WTC11 (cell line): ENCODE measurements at regions not wholly inside any gene's neighbourhood (a gene's known extent, or its start where the extent isn't known, plus 50 kb on each side); places are given as distances from the start of the nearest gene placed in this dataset.

Experiments used
- ATAC-seq: fragments of 200-7000 bp; cut with Tn5 transposase; 2 replicates; pipeline ENCODE4 v1.10.0; 2021; ENCODE audit warnings: mild to moderate bottlenecking, moderate library complexity
- CTCF ChIA-PET: fragments of 300-600 bp; sonication (Branson Sonifier 250); formaldehyde crosslinking; loops from one replicate; lab custom pipeline; 2021; ENCODE audit warnings: antibody characterized with exemption; lab: Charles Lee
- POLR2A ChIA-PET: fragments of 350-600 bp; sonication (Branson Sonifier 250); formaldehyde crosslinking; loops from one replicate; lab custom pipeline; 2021; ENCODE audit warnings: antibody characterized with exemption; lab: Charles Lee
- DNase-seq: peaks from one replicate; pipeline ENCODE4 v3.0.0; 2021; ENCODE audit warnings: low spot score
- H3K27ac Mint-ChIP-seq: 2 replicates; pipeline ENCODE4 v1.8.0; 2021; ENCODE audit warnings: mixed read lengths
- H3K27me3 Mint-ChIP-seq: 2 replicates; pipeline ENCODE4 v1.8.0; 2021; ENCODE audit warnings: low read depth, mild to moderate bottlenecking, moderate library complexity, mixed read lengths
- H3K36me3 Mint-ChIP-seq: 2 replicates; pipeline ENCODE4 v1.8.0; 2021; ENCODE audit warnings: mixed read lengths
- H3K4me1 Mint-ChIP-seq: 2 replicates; pipeline ENCODE4 v1.8.0; 2022; ENCODE audit warnings: mixed read lengths
- H3K4me3 Mint-ChIP-seq: 2 replicates; pipeline ENCODE4 v1.8.0; 2021; ENCODE audit warnings: mild to moderate bottlenecking, moderate library complexity, mixed read lengths
- H3K9me3 Mint-ChIP-seq: 2 replicates; pipeline ENCODE4 v1.8.0; 2021; ENCODE audit warnings: mixed read lengths
- ATF1 ChIP-seq: sonication (generic); formaldehyde crosslinking; IDR thresholded peaks from 2 replicates; pipeline ENCODE4 v1.8.1; 2023; ENCODE audit warnings: mild to moderate bottlenecking, moderate library complexity, missing genetic modification reagents
- E2F5 ChIP-seq: sonication (generic); formaldehyde crosslinking; IDR thresholded peaks from 2 replicates; pipeline ENCODE4 v1.8.1; 2022; ENCODE audit warnings: mild to moderate bottlenecking, moderate library complexity, missing genetic modification reagents
- ELF4 ChIP-seq: sonication (generic); formaldehyde crosslinking; IDR thresholded peaks from 2 replicates; pipeline ENCODE4 v1.8.1; 2022; ENCODE audit warnings: low read depth, mild to moderate bottlenecking, moderate library complexity, missing genetic modification reagents
- EMX1 ChIP-seq: fragments of 250-450 bp; sonication (Bioruptor Pico); IDR thresholded peaks from 2 replicates; pipeline ENCODE4 v1.8.0; 2021; ENCODE audit warnings: mild to moderate bottlenecking
- ERG ChIP-seq: fragments of 250-450 bp; sonication (Bioruptor Pico); IDR thresholded peaks from 2 replicates; pipeline ENCODE4 v1.8.0; 2021; ENCODE audit warnings: mild to moderate bottlenecking
- FOXP1 ChIP-seq: sonication (generic); formaldehyde crosslinking; IDR thresholded peaks from 2 replicates; pipeline ENCODE4 v1.8.0; 2022; ENCODE audit warnings: missing genetic modification reagents, mild to moderate bottlenecking, moderate library complexity, borderline replicate concordance
- JUN ChIP-seq: sonication (generic); formaldehyde crosslinking; IDR thresholded peaks from 2 replicates; pipeline ENCODE4 v1.8.0; 2023; ENCODE audit warnings: mild to moderate bottlenecking, missing genetic modification reagents
- KAT7 ChIP-seq: sonication (generic); formaldehyde crosslinking; IDR thresholded peaks from 2 replicates; pipeline ENCODE4 v1.8.1; 2023; ENCODE audit warnings: missing genetic modification reagents, mild to moderate bottlenecking, borderline replicate concordance
- MYBL2 ChIP-seq: sonication (generic); formaldehyde crosslinking; IDR thresholded peaks from 2 replicates; pipeline ENCODE4 v1.8.1; 2023; ENCODE audit warnings: mild to moderate bottlenecking, moderate library complexity, missing genetic modification reagents
- NFATC4 ChIP-seq: fragments of 250-450 bp; sonication (Bioruptor Pico); IDR thresholded peaks from 2 replicates; pipeline ENCODE4 v1.9.0; 2021; ENCODE audit warnings: mild to moderate bottlenecking
- NR3C1 ChIP-seq: sonication (generic); formaldehyde crosslinking; conservative IDR thresholded peaks from 2 replicates; pipeline ENCODE4 v1.8.1; 2023; ENCODE audit warnings: low read depth, mild to moderate bottlenecking, missing genetic modification reagents
- OVOL2 ChIP-seq: fragments of 250-450 bp; sonication (Bioruptor Pico); IDR thresholded peaks from 2 replicates; pipeline ENCODE4 v1.9.0; 2021; ENCODE audit warnings: mild to moderate bottlenecking, borderline replicate concordance
- PRRX2 ChIP-seq: fragments of 250-450 bp; sonication (Bioruptor Pico); IDR thresholded peaks from 2 replicates; pipeline ENCODE4 v1.8.0; 2021; ENCODE audit warnings: mild to moderate bottlenecking
- SP1 ChIP-seq: sonication (generic); formaldehyde crosslinking; conservative IDR thresholded peaks from 2 replicates; pipeline ENCODE4 v1.8.1; 2022; ENCODE audit warnings: missing genetic modification reagents
- TCF7 ChIP-seq: sonication (generic); formaldehyde crosslinking; IDR thresholded peaks from 2 replicates; pipeline ENCODE4 v1.8.0; 2022; ENCODE audit warnings: mild to moderate bottlenecking, low read depth, missing genetic modification reagents, moderate library complexity
- TEAD4 ChIP-seq: sonication (generic); formaldehyde crosslinking; IDR thresholded peaks from 2 replicates; pipeline ENCODE4 v1.8.0; 2022; ENCODE audit warnings: mild to moderate bottlenecking, missing genetic modification reagents
- ZNF232 ChIP-seq: sonication (generic); formaldehyde crosslinking; IDR thresholded peaks from 2 replicates; pipeline ENCODE4 v1.8.0; 2022; ENCODE audit warnings: mild to moderate bottlenecking, missing genetic modification reagents
- ZNF396 ChIP-seq: fragments of 250-450 bp; sonication (Bioruptor Pico); IDR thresholded peaks from 2 replicates; pipeline ENCODE4 v1.8.0; 2021; ENCODE audit warnings: mild to moderate bottlenecking, moderate library complexity, borderline replicate concordance
- TF ChIP-seq, protein P1 (sequence below): sonication (generic); formaldehyde crosslinking; IDR thresholded peaks from 2 replicates; pipeline ENCODE4 v1.8.1; 2023; ENCODE audit warnings: mild to moderate bottlenecking, missing genetic modification reagents, borderline replicate concordance
- TF ChIP-seq, protein P2 (sequence below): sonication (generic); formaldehyde crosslinking; IDR thresholded peaks from 2 replicates; pipeline ENCODE4 v1.8.1; 2022; ENCODE audit warnings: low read depth, mild to moderate bottlenecking, moderate library complexity, missing genetic modification reagents, borderline replicate concordance
- TF ChIP-seq, protein P3 (sequence below): sonication (generic); formaldehyde crosslinking; IDR thresholded peaks from 2 replicates; pipeline ENCODE4 v1.8.0; 2022; ENCODE audit warnings: mild to moderate bottlenecking, missing genetic modification reagents
- TF ChIP-seq, protein P4 (sequence below): fragments of 250-450 bp; sonication (Bioruptor Pico); IDR thresholded peaks from 2 replicates; pipeline ENCODE4 v2.1.2; 2022; ENCODE audit warnings: mild to moderate bottlenecking, moderate library complexity

DNA sequence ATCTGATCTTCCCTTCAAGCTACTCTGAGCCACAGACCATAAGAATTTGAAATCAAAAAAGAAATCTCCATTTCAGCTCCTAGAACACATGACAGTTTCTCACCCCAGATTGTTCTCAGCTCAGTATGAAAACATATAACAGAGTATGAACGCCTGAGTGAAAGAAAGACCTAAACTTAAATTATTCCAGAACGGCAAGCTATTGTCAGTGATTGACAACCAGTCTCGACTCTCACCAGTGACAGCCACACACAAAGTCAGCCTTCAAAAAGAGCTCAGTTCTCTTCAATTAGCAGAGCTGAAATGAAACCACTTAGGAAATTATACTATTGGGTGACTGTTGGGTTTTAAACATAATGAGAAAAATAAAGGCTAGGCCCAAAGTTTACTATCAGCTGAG, 312.8 kb downstream of the OMA1 start (continued):
- TF ChIP-seq, protein P1, sequence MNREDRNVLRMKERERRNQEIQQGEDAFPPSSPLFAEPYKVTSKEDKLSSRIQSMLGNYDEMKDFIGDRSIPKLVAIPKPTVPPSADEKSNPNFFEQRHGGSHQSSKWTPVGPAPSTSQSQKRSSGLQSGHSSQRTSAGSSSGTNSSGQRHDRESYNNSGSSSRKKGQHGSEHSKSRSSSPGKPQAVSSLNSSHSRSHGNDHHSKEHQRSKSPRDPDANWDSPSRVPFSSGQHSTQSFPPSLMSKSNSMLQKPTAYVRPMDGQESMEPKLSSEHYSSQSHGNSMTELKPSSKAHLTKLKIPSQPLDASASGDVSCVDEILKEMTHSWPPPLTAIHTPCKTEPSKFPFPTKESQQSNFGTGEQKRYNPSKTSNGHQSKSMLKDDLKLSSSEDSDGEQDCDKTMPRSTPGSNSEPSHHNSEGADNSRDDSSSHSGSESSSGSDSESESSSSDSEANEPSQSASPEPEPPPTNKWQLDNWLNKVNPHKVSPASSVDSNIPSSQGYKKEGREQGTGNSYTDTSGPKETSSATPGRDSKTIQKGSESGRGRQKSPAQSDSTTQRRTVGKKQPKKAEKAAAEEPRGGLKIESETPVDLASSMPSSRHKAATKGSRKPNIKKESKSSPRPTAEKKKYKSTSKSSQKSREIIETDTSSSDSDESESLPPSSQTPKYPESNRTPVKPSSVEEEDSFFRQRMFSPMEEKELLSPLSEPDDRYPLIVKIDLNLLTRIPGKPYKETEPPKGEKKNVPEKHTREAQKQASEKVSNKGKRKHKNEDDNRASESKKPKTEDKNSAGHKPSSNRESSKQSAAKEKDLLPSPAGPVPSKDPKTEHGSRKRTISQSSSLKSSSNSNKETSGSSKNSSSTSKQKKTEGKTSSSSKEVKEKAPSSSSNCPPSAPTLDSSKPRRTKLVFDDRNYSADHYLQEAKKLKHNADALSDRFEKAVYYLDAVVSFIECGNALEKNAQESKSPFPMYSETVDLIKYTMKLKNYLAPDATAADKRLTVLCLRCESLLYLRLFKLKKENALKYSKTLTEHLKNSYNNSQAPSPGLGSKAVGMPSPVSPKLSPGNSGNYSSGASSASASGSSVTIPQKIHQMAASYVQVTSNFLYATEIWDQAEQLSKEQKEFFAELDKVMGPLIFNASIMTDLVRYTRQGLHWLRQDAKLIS (CRISPR knock-in tag), result no peak
- TF ChIP-seq, all 79 proteins: peak for 0

- ChIA-PET CTCF (no interaction called here), POLR2A (no interaction called here)
- Mint-ChIP-seq H3K36me3 (no peaks in the 10 kb centered on the region), H3K9me3 (no peaks in the 10 kb centered on the region), H3K27me3 (no peaks in the 10 kb centered on the region), H3K4me3 (no peak overlapping the region), H3K4me1 (peaks cover 30% of the 10 kb centered on the region), H3K27ac (no peak overlapping the region)
- DNase-seq (no peak), ATAC-seq (no peak)
- TF ChIP-seq MYBL2 (CRISPR knock-in tag) (no peak), TCF7 (CRISPR knock-in tag) (no peak), KAT7 (CRISPR knock-in tag) (no peak), ERG (CRISPR knock-in tag) (no peak), NR3C1 (CRISPR knock-in tag) (no peak), OVOL2 (CRISPR knock-in tag) (no peak), FOXP1 (CRISPR knock-in tag) (no peak), ZNF232 (no peak)
Measured at GRCh38 chr1:58231204-58231603, 315.3 kb downstream of the OMA1 start.

GRCh38 chr1:58227604-58228003, 318.9 kb downstream of the OMA1 start:
- Mint-ChIP-seq H3K36me3 (no peaks in the 10 kb centered on the region), H3K4me3 (no peak overlapping the region), H3K9me3 (no peaks in the 10 kb centered on the region), H3K27me3 (no peaks in the 10 kb centered on the region), H3K4me1 (peaks cover 4% of the 10 kb centered on the region), H3K27ac (no peak overlapping the region)
- no peak for DNase-seq
- CTCF ChIA-PET, result no interaction called here
- POLR2A ChIA-PET, result no interaction called here
- ATAC-seq, result no peak
- TF ChIP-seq EMX1 (CRISPR knock-in tag), result no peak
- TF ChIP-seq SP1 (CRISPR knock-in tag), result no peak
- no peak for TF ChIP-seq JUN (CRISPR knock-in tag)
- TF ChIP-seq, protein P2, sequence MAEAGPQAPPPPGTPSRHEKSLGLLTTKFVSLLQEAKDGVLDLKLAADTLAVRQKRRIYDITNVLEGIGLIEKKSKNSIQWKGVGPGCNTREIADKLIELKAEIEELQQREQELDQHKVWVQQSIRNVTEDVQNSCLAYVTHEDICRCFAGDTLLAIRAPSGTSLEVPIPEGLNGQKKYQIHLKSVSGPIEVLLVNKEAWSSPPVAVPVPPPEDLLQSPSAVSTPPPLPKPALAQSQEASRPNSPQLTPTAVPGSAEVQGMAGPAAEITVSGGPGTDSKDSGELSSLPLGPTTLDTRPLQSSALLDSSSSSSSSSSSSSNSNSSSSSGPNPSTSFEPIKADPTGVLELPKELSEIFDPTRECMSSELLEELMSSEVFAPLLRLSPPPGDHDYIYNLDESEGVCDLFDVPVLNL (CRISPR knock-in tag), result no peak
- TF ChIP-seq NFATC4 (CRISPR knock-in tag), result no peak
- TF ChIP-seq TEAD4 (CRISPR knock-in tag), result no peak
- no peak for TF ChIP-seq ELF4 (CRISPR knock-in tag)
- TF ChIP-seq ZNF396 (CRISPR knock-in tag), result no peak
- TF ChIP-seq PRRX2 (CRISPR knock-in tag), result no peak
- TF ChIP-seq, protein P3, sequence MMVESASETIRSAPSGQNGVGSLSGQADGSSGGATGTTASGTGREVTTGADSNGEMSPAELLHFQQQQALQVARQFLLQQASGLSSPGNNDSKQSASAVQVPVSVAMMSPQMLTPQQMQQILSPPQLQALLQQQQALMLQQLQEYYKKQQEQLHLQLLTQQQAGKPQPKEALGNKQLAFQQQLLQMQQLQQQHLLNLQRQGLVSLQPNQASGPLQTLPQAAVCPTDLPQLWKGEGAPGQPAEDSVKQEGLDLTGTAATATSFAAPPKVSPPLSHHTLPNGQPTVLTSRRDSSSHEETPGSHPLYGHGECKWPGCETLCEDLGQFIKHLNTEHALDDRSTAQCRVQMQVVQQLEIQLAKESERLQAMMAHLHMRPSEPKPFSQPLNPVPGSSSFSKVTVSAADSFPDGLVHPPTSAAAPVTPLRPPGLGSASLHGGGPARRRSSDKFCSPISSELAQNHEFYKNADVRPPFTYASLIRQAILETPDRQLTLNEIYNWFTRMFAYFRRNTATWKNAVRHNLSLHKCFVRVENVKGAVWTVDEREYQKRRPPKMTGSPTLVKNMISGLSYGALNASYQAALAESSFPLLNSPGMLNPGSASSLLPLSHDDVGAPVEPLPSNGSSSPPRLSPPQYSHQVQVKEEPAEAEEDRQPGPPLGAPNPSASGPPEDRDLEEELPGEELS, result no peak
- TF ChIP-seq NR3C1 (CRISPR knock-in tag), result no peak
- TF ChIP-seq, protein P4, sequence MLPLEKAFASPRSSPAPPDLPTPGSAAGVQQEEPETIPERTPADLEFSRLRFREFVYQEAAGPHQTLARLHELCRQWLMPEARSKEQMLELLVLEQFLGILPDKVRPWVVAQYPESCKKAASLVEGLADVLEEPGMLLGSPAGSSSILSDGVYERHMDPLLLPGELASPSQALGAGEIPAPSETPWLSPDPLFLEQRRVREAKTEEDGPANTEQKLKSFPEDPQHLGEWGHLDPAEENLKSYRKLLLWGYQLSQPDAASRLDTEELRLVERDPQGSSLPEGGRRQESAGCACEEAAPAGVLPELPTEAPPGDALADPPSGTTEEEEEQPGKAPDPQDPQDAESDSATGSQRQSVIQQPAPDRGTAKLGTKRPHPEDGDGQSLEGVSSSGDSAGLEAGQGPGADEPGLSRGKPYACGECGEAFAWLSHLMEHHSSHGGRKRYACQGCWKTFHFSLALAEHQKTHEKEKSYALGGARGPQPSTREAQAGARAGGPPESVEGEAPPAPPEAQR (CRISPR knock-in tag), result no peak
- no peak for TF ChIP-seq MYBL2 (CRISPR knock-in tag)
- TF ChIP-seq ATF1 (CRISPR knock-in tag), result no peak
- TF ChIP-seq E2F5 (CRISPR knock-in tag), result no peak
